Nephron (organoid): ENCODE measurements at regions not wholly inside any gene's neighbourhood (a gene's known extent, or its start where the extent isn't known, plus 50 kb on each side); places are given as distances from the start of the nearest gene placed in this dataset.

Experiments used
- H3K27ac Mint-ChIP-seq, 3 experiments: 2 replicates each; pipeline ENCODE4 v1.8.0; 2020; ENCODE audit warnings: mixed read lengths in 3 of 3, mild to moderate bottlenecking in 2 of 3, moderate library complexity in 1 of 3
- H3K27me3 Mint-ChIP-seq: 2 replicates; pipeline ENCODE4 v1.8.0; 2021; ENCODE audit warnings: low read depth, mild to moderate bottlenecking, moderate library complexity, mixed read lengths
- H3K36me3 Mint-ChIP-seq: 2 replicates; pipeline ENCODE4 v1.8.0; 2020; ENCODE audit warnings: low read depth, mixed read lengths
- H3K4me1 Mint-ChIP-seq: 2 replicates; pipeline ENCODE4 v1.8.0; 2020; ENCODE audit warnings: mixed read lengths
- H3K4me3 Mint-ChIP-seq, 3 experiments: 2 replicates each; pipeline ENCODE4 v1.8.0; 2020; ENCODE audit warnings: mild to moderate bottlenecking in 3 of 3, mixed read lengths in 3 of 3, moderate library complexity in 2 of 3
- H3K9me3 Mint-ChIP-seq: 2 replicates; pipeline ENCODE4 v1.8.0; 2020; ENCODE audit warnings: mixed read lengths
- CTCF ChIP-seq, 3 experiments: fragments of 200-600 bp; sonication (generic); IDR thresholded peaks; one replicate each; pipeline ENCODE4 v1.5.0; 2021; ENCODE audit warnings: antibody characterized with exemption in 3 of 3; ENCODE audit not compliant: unreplicated experiment in 3 of 3

GRCh38 chr18:68429111-68429510 is 285.8 kb downstream of the TMX3 start:
- Mint-ChIP-seq H3K4me1 (peaks cover 29% of the 10 kb centered on the region), H3K27me3 (no peaks in the 10 kb centered on the region), H3K4me3 (no peak overlapping the region), H3K36me3 (no peaks in the 10 kb centered on the region), H3K27ac (peak overlapping the region in 1 of 3 experiments; percentile 70), H3K9me3 (no peaks in the 10 kb centered on the region)
- TF ChIP-seq CTCF (IDR thresholded peaks at IDR 0.05; ENCODE audit: unreplicated experiment in 3 of 3): no peak

DNA sequence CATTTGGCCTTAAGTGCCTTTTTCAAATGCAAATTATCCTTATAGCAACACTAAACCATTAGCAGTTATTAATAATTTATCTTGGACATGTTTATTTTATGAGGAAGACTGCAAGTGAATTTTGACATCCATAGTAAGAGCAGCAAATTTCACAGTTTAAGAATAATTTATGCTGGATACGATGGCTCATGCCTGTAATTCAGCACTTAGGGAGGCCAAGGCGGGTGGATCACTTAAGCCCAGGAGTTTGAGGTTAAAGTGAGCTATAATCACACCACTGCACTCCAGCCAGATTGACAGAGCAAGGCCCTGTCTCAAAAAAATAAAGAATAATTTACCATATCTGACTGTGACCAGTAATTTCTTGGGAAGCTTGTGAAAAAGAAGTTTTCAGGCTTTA is 286.2 kb downstream of the TMX3 start:
- peak overlapping the region in 1 of 3 experiments; percentile 70 for H3K27ac Mint-ChIP-seq
- peaks cover 29% of the 10 kb centered on the region for H3K4me1 Mint-ChIP-seq
- no peaks in the 10 kb centered on the region for H3K27me3 Mint-ChIP-seq
- no peaks in the 10 kb centered on the region for H3K9me3 Mint-ChIP-seq
- no peak for TF ChIP-seq CTCF (IDR thresholded peaks at IDR 0.05; ENCODE audit: unreplicated experiment in 3 of 3)
- H3K4me3 Mint-ChIP-seq: no peak overlapping the region
- no peaks in the 10 kb centered on the region for H3K36me3 Mint-ChIP-seq

GRCh38 chr18:68427951-68428401 is 286.9 kb downstream of the TMX3 start:
- no peak for TF ChIP-seq CTCF (IDR thresholded peaks at IDR 0.05; ENCODE audit: unreplicated experiment in 3 of 3)
- Mint-ChIP-seq H3K4me3 (no peak overlapping the region), H3K36me3 (no peaks in the 10 kb centered on the region), H3K9me3 (no peaks in the 10 kb centered on the region), H3K4me1 (peaks cover 29% of the 10 kb centered on the region), H3K27me3 (no peaks in the 10 kb centered on the region), H3K27ac (peak overlapping the region; percentile 11 to 70 (median 49))

DNA sequence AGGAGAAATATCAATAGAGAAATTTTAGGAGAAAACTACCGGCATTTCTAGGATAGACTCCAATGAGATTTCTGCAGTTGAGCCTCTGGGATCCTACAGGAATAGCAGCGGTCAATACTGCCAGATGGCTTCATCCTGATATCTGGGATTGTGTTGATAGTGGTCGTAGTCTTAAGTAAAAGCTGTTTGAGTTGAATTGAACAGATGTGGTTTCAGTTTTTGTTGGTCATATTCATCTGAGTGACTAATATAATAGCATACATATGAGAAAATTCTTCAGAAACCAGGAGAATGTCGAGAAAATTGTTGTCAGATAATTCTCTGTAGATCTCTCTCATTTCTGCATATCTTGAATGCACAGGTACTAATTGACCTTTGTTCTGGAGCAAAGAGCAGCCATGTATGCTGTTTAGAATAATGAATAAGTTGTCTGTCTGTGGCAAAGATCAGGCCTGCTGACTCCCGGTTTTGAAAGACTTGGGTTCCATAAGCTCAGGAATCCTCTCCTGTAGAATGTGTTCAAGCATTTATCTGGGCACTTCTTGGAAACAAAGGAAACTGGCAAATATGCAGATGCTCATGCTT is 288.1 kb downstream of the TMX3 start:
- Mint-ChIP-seq H3K9me3 (peaks cover 3% of the 10 kb centered on the region), H3K27ac (no peak overlapping the region), H3K36me3 (no peaks in the 10 kb centered on the region), H3K4me1 (peaks cover 29% of the 10 kb centered on the region), H3K4me3 (no peak overlapping the region), H3K27me3 (no peaks in the 10 kb centered on the region)
- TF ChIP-seq CTCF (IDR thresholded peaks at IDR 0.05; ENCODE audit: unreplicated experiment in 3 of 3): no peak

GRCh38 chr18:68418881-68419280 is 296.0 kb downstream of the TMX3 start:
- TF ChIP-seq CTCF (IDR thresholded peaks at IDR 0.05; ENCODE audit: unreplicated experiment in 3 of 3): no peak
- H3K4me1 Mint-ChIP-seq: peaks cover 16% of the 10 kb centered on the region
- peaks cover 10% of the 10 kb centered on the region for H3K9me3 Mint-ChIP-seq
- H3K27ac Mint-ChIP-seq: no peak overlapping the region
- no peaks in the 10 kb centered on the region for H3K27me3 Mint-ChIP-seq
- H3K36me3 Mint-ChIP-seq: no peaks in the 10 kb centered on the region
- no peak overlapping the region for H3K4me3 Mint-ChIP-seq

DNA sequence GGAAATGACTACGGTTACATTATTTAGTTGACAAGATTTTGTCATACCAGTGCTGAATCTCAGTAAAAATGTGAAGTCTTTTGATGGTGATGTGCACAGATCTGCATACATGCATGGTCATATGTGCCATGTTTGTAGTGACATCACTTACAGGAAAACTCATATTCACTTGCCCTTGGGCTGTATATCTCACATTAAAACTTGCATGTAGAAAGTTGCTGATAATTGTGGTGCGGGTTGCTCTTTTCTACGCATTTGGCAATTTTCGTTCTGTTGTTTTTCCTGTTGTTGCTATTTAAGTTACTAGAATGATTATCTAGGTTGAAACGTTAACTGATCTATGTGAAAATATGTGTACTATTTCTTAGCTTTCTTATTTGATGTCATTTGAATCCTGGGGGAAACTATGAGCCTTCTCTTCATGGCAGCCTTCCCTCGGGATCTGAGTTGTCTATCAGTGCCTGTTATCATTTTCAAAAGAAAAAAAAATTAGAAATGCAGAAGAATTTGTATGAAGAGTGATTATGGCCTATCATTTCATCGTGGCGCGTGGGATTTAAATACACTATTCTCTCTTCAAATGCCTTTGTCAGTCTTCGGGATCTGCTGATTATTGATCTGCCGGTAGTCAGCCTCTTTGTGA is 296.6 kb downstream of the TMX3 start:
- no peaks in the 10 kb centered on the region for H3K27me3 Mint-ChIP-seq
- H3K4me1 Mint-ChIP-seq: peaks cover 16% of the 10 kb centered on the region
- H3K4me3 Mint-ChIP-seq: no peak overlapping the region
- H3K9me3 Mint-ChIP-seq: peaks cover 10% of the 10 kb centered on the region
- TF ChIP-seq CTCF (IDR thresholded peaks at IDR 0.05; ENCODE audit: unreplicated experiment in 3 of 3): no peak
- H3K27ac Mint-ChIP-seq: no peak overlapping the region
- H3K36me3 Mint-ChIP-seq: no peaks in the 10 kb centered on the region
